Common myeloid progenitor, CD34-positive (primary cell): ENCODE measurements at regions not wholly inside any gene's neighbourhood (a gene's known extent, or its start where the extent isn't known, plus 50 kb on each side); places are given as distances from the start of the nearest gene placed in this dataset.

Experiments
- CTCF ChIA-PET: fragments of 350-600 bp; sonication (Branson Sonifier 250); formaldehyde crosslinking; loops from one replicate; lab custom pipeline; 2021; ENCODE audit warnings: antibody characterized with exemption; lab: Charles Lee
- POLR2A ChIA-PET: fragments of 350-600 bp; sonication (Branson Sonifier 250); formaldehyde crosslinking; loops from one replicate; lab custom pipeline; 2021; ENCODE audit warnings: antibody characterized with exemption; lab: Charles Lee
- DNase-seq, 3 donors: peaks; one replicate each; pipeline versions ENCODE4 v3.0.0 to v3.0.0-alpha.2; 2013
- H3K27ac ChIP-seq, 2 experiments: 1 replicate in 1 of 2; 2 replicates in 1 of 2; pipeline ENCODE4 v1.7.0; 2013; ENCODE audit warnings: inconsistent platforms in 2 of 2, low read length in 2 of 2, mild to moderate bottlenecking in 2 of 2, low read depth in 1 of 2, moderate library complexity in 1 of 2; ENCODE audit not compliant: severe bottlenecking in 2 of 2, insufficient read depth in 1 of 2, poor library complexity in 1 of 2
- H3K27me3 ChIP-seq, 5 experiments: replicated peaks in 2 of 5; 1 replicate in 3 of 5; 2 replicates in 2 of 5; pipeline versions ENCODE4 v1.6.1 to v1.7.0; 2013; ENCODE audit warnings: low read length in 4 of 5, mild to moderate bottlenecking in 2 of 5, moderate library complexity in 2 of 5, inconsistent platforms in 1 of 5; ENCODE audit not compliant: insufficient read depth in 5 of 5, control insufficient read depth in 4 of 5
- H3K36me3 ChIP-seq, 4 experiments: 1 replicate in 2 of 4; 2 replicates in 2 of 4; pipeline versions ENCODE4 v1.6.1 to v1.7.0; 2013; ENCODE audit warnings: low read length in 3 of 4, control low read depth in 1 of 4, mild to moderate bottlenecking in 1 of 4; ENCODE audit not compliant: control insufficient read depth in 4 of 4, insufficient read depth in 4 of 4
- H3K4me1 ChIP-seq, 4 experiments: 1 replicate in 3 of 4; 2 replicates in 1 of 4; pipeline versions ENCODE4 v1.6.1 to v1.7.1; 2013; ENCODE audit warnings: low read length in 3 of 4, mild to moderate bottlenecking in 3 of 4, control low read depth in 1 of 4, inconsistent platforms in 1 of 4, moderate library complexity in 1 of 4; ENCODE audit not compliant: control insufficient read depth in 4 of 4, insufficient read depth in 4 of 4; ENCODE audit errors: control extremely low read depth in 1 of 4
- H3K4me3 ChIP-seq, 7 experiments: 1 replicate in 4 of 7; 2 replicates in 3 of 7; pipeline versions ENCODE4 v1.5.1 to v1.7.0; 2013; ENCODE audit warnings: mild to moderate bottlenecking in 7 of 7, low read length in 6 of 7, moderate library complexity in 6 of 7, inconsistent platforms in 2 of 7, low read depth in 2 of 7, control low read depth in 1 of 7; ENCODE audit not compliant: insufficient read depth in 4 of 7, control insufficient read depth in 1 of 7; ENCODE audit errors: extremely low read depth in 1 of 7
- H3K9me3 ChIP-seq, 5 experiments: 1 replicate in 4 of 5; 2 replicates in 1 of 5; pipeline versions ENCODE4 v1.6.1 to v1.7.1; 2013; ENCODE audit warnings: low read length in 4 of 5, mild to moderate bottlenecking in 2 of 5, inconsistent platforms in 1 of 5, low read depth in 1 of 5, moderate library complexity in 1 of 5; ENCODE audit not compliant: control insufficient read depth in 4 of 5, insufficient read depth in 2 of 5; ENCODE audit errors: control extremely low read depth in 1 of 5
- WGBS: methylation state at CpG from one replicate; pipeline ENCODE4 v1.1.5; 2013; ENCODE audit not compliant: insufficient coverage; 5-methylcytosine and 5-hydroxymethylcytosine counted together

DNA sequence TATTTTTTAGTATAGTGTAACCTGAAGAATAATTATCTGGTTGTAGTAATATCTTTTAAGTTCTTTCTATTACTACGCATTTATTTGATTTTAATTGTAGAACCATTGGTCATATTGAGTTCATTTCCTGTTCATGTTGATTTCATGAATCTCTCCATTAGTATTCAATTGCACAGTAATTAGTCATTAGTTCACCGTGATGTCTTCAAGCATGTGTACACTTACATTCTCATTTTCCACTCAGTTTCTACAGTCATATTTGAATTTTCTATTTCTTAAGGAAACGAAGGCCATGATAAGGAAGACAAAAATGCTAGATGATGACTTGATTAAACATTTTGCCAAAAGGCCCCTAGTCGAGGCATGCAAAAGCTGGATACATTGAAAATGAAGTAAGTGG, 333.7 kb upstream of the FANCL start:
- POLR2A ChIA-PET = no interaction called here
- CTCF ChIA-PET = interaction anchor here (1.4 to 2.2 kb wide), 2 partner anchors 106 to 187 kb away, joined by 4 to 6 read pairs; no protein-coding TSS in a partner anchor

DNA sequence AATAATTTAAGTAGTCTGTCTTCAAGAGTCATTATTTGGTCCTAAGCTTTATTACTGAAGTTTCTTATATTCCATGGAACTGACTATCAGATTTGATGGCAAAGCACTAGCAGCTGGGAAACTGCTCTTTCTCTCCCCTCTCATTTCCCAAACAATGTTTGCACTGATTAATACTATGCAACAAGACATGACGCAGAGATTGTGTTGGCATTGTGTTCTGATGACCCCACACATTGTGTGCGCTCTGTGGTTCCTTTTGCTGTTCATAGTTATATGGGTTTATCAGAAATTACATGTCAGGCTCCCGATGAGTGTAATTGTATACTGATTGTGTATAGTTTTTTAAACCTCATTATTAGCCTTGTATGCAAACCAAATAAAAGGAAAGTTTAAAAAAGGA, 331.6 kb upstream of the FANCL start:
- ChIA-PET POLR2A (no interaction called here), CTCF (interaction anchor here (1.0 to 2.9 kb wide), 7 partner anchors 18 to 191 kb away, joined by 3 to 16 read pairs (median 4); no protein-coding TSS in a partner anchor)
- no peaks in the 10 kb centered on the region for H3K27me3 ChIP-seq
- H3K27ac ChIP-seq = no peak overlapping the region
- peaks cover 3 to 30% (median 9%) of the 10 kb centered on the region in 4 experiments for H3K4me1 ChIP-seq
- H3K36me3 ChIP-seq = no peaks in the 10 kb centered on the region
- H3K4me3 ChIP-seq = no peak overlapping the region
- 100% methylated on average over 1 of the region's 3 CpGs for WGBS
- H3K9me3 ChIP-seq = no peaks in the 10 kb centered on the region
- no peak for DNase-seq

More for the DNA sequence above, 333.7 kb upstream of the FANCL start:
- WGBS = 100% methylated on average over 1 of the region's 4 CpGs
- H3K27ac ChIP-seq = no peak overlapping the region
- H3K4me1 ChIP-seq = peaks cover 3 to 27% (median 9%) of the 10 kb centered on the region in 4 experiments
- H3K36me3 ChIP-seq = no peaks in the 10 kb centered on the region
- H3K4me3 ChIP-seq = no peak overlapping the region
- H3K9me3 ChIP-seq = no peaks in the 10 kb centered on the region
- no peak for DNase-seq
- H3K27me3 ChIP-seq = no peaks in the 10 kb centered on the region

DNA sequence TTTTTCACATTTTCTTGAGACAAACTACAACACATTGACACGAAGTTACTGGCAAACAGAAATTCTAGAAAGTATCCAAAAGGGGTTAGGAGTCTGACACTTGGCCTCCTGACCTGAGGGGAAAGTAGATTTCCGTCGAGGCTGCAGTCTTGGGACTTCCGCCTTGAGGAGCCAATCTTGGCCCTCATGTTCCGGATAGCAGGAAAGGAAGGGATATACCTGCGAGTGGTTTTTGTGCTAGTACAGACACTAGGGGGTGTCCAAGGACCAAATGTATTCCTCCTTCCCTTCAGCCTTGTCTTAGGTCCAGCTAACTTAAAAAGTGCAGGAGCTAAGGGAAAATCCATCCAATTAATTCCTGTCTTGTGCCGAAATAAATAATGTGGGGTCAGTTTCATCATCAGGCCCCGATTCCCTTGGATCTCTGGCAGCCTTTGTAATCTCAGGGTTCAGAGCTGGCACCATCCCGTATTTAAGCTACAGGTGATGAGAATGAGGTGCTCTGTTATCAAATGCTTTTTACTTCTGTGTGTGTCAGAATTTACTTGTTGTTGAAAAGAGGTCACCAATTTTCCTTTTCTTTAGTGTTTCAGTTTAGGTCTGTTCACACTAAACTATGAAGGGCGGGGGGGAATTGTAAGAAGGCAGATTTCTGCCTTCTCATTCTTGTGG, 330.2 kb upstream of the FANCL start:
- Histone ChIP-seq H3K4me3 (peak overlapping the region in 3 of 7 experiments; percentile 1 to 58 (median 8)), H3K4me1 (peaks cover 3 to 30% (median 9%) of the 10 kb centered on the region in 4 experiments), H3K27ac (no peak overlapping the region), H3K36me3 (no peaks in the 10 kb centered on the region), H3K9me3 (no peaks in the 10 kb centered on the region), H3K27me3 (no peaks in the 10 kb centered on the region)
- DNase-seq = peak; percentile 76 to 83 (median 78)
- WGBS = 4% methylated on average over 8 of the region's 10 CpGs
- ChIA-PET CTCF (interaction anchor here (0.7 to 2.9 kb wide), 16 partner anchors 14 to 1990 kb away, joined by 3 to 16 read pairs (median 4); no protein-coding TSS in a partner anchor), POLR2A (no interaction called here)

DNA sequence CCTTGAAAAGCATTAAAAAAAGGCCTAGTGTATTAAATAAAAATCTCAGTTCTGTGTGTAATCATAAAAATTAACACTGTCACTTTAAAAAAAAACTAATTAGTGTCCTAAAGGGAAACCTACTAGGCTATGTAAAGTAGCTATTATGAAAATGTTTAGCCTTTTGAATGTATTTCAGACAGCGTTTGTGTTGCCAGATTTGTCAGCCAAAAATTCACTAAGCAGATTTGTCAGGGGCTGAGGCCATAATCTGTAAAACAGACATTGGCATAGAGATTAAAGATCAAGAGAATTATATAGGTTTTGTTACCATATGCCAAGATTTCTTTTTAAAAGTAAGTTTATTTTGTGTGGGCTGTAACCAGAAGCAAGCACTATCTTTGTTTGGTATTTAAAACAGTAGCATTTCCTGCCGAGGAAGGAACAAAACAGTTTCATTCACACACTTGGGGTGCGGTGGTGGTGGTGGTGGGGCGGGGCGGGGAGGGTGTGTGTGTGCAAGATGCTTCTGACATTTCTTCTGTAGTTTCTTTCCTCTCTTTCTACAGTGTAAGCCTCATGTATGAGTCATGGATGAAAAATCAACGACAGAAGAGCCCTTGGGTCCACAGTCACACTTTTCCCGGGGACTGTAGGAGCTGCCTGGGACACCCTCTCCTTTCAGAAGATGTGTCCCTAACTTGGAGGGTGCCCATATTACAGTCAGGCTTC, 328.5 kb upstream of the FANCL start:
- no peaks in the 10 kb centered on the region for H3K27me3 ChIP-seq
- POLR2A ChIA-PET = no interaction called here
- peaks cover 3 to 30% (median 9%) of the 10 kb centered on the region in 4 experiments for H3K4me1 ChIP-seq
- H3K4me3 ChIP-seq = peak overlapping the region in 1 of 7 experiments; percentile 13
- no peak overlapping the region for H3K27ac ChIP-seq
- peak; percentile 18 to 71 (median 56) for DNase-seq
- H3K36me3 ChIP-seq = no peaks in the 10 kb centered on the region
- 73% methylated on average over 3 of the region's 7 CpGs for WGBS
- CTCF ChIA-PET = interaction anchor here (1.0 kb wide), 1 partner anchor 22 kb away, joined by 3 read pairs; no protein-coding TSS in a partner anchor
- no peaks in the 10 kb centered on the region for H3K9me3 ChIP-seq

DNA sequence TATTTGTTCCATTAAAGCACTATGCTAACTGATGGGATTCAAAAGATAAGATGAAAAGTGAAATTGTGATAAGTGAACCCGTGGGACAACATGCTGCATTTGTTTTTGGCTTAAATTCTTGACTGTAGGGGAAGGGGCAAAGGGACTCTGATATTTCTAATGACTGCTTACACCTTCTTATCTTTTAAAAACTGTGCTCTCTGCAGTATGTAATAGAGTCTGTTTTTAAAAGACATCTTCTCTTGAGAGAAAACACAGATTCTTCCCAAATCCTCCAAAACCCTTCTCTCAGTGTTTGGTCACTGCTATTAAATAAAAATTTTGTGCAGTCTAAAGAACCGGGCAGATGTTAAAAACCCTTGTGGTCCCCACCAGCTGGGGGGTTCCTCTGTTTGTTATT, 327.8 kb upstream of the FANCL start:
- no peak overlapping the region for H3K27ac ChIP-seq
- H3K27me3 ChIP-seq = no peaks in the 10 kb centered on the region
- H3K4me3 ChIP-seq = no peak overlapping the region
- ChIA-PET POLR2A (no interaction called here), CTCF (interaction anchor here (0.5 to 1.0 kb wide), 2 partner anchors 22 to 23 kb away, joined by 3 read pairs; no protein-coding TSS in a partner anchor)
- no peak for DNase-seq
- no CpG with 5 or more reads among the region's 2 CpGs for WGBS
- no peaks in the 10 kb centered on the region for H3K9me3 ChIP-seq
- peaks cover 3 to 30% (median 9%) of the 10 kb centered on the region in 4 experiments for H3K4me1 ChIP-seq
- H3K36me3 ChIP-seq = no peaks in the 10 kb centered on the region

DNA sequence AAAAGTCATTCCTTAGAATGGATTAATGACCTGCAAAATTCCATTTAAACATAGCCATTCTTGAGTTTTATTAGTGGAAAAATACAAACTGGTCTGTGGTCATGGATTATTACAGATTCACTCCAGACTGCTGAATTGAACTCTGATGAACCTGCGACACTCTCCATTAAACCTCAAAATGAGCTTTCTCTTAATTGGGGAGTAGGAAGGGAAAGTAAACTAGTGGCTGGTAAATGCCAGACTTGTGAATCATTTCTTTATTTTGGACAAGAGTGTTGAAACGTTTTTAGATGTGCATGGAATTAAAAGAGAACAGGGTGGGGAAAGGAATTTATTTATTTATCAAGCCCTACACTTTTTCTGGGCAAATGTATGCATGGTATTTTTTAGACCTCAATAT, 321.2 kb upstream of the FANCL start:
- Histone ChIP-seq H3K4me1 (no peaks in the 10 kb centered on the region), H3K36me3 (no peaks in the 10 kb centered on the region), H3K27me3 (no peaks in the 10 kb centered on the region), H3K4me3 (no peak overlapping the region), H3K9me3 (no peaks in the 10 kb centered on the region), H3K27ac (no peak overlapping the region)
- ChIA-PET CTCF (no interaction called here), POLR2A (no interaction called here)
- DNase-seq = no peak
- WGBS = no CpG with 5 or more reads among the region's 2 CpGs

DNA sequence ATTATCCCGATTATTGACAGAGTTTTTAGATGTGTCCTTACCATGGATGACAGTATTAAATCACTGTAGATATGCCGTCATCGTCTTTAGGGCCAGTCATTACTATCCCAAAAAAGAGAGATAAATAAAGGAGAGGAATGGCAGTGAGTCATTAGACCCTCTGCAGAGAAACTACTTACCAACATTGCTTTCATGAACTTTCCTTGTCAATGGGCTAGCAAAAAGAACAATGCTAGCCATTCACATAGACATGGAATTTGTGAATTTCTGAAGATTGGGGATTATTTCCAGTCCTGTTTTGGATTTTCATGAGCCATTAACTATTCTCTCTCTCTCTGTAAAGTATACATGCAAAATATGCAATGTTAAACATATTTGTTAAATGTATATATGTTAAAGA, 319.4 kb upstream of the FANCL start:
- H3K4me1 ChIP-seq = no peaks in the 10 kb centered on the region
- DNase-seq = no peak
- H3K27me3 ChIP-seq = no peaks in the 10 kb centered on the region
- WGBS = 100% methylated on average over 3 of the region's 3 CpGs
- no peaks in the 10 kb centered on the region for H3K36me3 ChIP-seq
- H3K4me3 ChIP-seq = no peak overlapping the region
- CTCF ChIA-PET = no interaction called here
- no peaks in the 10 kb centered on the region for H3K9me3 ChIP-seq
- POLR2A ChIA-PET = interaction anchor here (0.6 kb wide), 1 partner anchor 873 kb away, joined by 5 read pairs; no protein-coding TSS in a partner anchor
- H3K27ac ChIP-seq = no peak overlapping the region
